Retinal pigment epithelial cell (primary cell): ENCODE measurements at regions not wholly inside any gene's neighbourhood (a gene's known extent, or its start where the extent isn't known, plus 50 kb on each side); places are given as distances from the start of the nearest gene placed in this dataset.

Experiments
- DNase-seq: peaks from one replicate; pipeline ENCODE4 v3.0.0-alpha.2; 2010; ENCODE audit warnings: low read depth
- H3K4me3 ChIP-seq: 2 replicates; pipeline ENCODE4 v1.5.1; 2011; ENCODE audit warnings: mild to moderate bottlenecking, low read length, control low read depth, moderate library complexity
- TF ChIP-seq, protein P1 (sequence below): conservative IDR thresholded peaks from 2 replicates; pipeline ENCODE4 v1.5.1; 2011; ENCODE audit warnings: low read depth, low read length, control low read depth, inconsistent platforms

GRCh38 chr12:111168009-111168900 lies 200.6 kb downstream of the PHETA1 start:
- no peak overlapping the region for H3K4me3 ChIP-seq
- DNase-seq: no peak
- TF ChIP-seq, protein P1, sequence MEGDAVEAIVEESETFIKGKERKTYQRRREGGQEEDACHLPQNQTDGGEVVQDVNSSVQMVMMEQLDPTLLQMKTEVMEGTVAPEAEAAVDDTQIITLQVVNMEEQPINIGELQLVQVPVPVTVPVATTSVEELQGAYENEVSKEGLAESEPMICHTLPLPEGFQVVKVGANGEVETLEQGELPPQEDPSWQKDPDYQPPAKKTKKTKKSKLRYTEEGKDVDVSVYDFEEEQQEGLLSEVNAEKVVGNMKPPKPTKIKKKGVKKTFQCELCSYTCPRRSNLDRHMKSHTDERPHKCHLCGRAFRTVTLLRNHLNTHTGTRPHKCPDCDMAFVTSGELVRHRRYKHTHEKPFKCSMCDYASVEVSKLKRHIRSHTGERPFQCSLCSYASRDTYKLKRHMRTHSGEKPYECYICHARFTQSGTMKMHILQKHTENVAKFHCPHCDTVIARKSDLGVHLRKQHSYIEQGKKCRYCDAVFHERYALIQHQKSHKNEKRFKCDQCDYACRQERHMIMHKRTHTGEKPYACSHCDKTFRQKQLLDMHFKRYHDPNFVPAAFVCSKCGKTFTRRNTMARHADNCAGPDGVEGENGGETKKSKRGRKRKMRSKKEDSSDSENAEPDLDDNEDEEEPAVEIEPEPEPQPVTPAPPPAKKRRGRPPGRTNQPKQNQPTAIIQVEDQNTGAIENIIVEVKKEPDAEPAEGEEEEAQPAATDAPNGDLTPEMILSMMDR: no peak

GRCh38 chr12:111166779-111167540 lies 201.9 kb downstream of the PHETA1 start:
- H3K4me3 ChIP-seq: no peak overlapping the region
- TF ChIP-seq, protein P1: no peak
- DNase-seq: no peak

DNA sequence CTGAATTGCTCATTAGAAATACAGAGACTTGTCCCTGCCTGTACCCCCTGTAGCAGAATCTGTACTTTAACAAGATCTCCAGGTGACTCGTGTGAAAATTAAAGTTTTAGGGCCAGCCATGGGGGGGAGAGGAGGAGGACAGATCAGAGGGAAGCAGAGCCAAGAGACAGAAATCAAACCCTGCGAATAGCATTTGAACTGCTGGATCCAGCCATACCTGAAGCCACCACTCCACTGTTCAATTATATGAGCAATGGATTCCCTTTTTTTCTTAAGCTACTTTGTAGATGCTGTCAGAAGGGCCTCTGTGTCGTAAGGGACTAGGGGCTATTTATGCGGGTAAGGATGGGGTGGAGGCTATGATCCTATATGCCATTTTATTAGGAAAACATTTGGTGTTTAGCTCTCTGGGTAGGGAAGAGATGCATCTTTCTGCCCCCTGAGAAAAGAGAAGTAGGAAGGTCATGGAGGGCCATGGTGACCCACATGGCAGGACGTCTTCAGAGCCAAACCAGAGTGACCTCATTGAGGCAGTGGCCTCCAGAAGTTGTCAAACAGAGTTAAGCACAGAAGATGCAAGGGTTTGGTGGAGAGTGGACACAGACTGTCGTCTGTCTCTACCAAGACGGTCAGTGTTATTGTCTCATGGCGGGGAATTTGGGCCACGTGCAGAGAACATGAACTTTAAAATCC lies 203.9 kb downstream of the PHETA1 start:
- TF ChIP-seq, protein P1: no peak
- no peak for DNase-seq
- H3K4me3 ChIP-seq: no peak overlapping the region

DNA sequence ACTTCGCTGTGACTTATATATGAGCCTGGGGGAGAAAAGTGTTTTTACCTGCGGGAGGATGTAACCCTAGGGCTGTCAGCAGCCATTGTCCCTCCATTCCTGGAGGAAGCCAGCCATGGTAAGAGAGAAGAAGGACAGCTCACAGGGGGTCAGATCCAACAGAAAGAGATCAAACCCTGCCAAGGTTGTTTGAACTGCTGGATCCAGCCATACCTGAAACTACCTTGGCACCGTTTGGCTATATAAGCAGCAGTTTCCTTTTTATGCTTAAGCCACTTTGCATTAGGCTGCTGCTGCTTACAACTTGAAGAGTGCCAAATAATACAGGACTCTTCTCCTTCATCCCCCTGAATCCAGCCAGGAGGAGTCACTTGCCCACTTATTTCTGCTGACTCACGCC lies 205.5 kb downstream of the PHETA1 start:
- no peak for DNase-seq
- TF ChIP-seq, protein P1: no peak
- H3K4me3 ChIP-seq: no peak overlapping the region

- H3K4me3 ChIP-seq: no peak overlapping the region
- TF ChIP-seq, protein P1: no peak
- DNase-seq: no peak
Measured at GRCh38 chr12:111161898-111162297, 207.0 kb downstream of the PHETA1 start.

- TF ChIP-seq, protein P1: no peak
- H3K4me3 ChIP-seq: no peak overlapping the region
- no peak for DNase-seq
Measured at GRCh38 chr12:111160350-111161241, 208.3 kb downstream of the PHETA1 start.
